PC-9 (cell line): ENCODE measurements at regions not wholly inside any gene's neighbourhood (a gene's known extent, or its start where the extent isn't known, plus 50 kb on each side); places are given as distances from the start of the nearest gene placed in this dataset.

Source experiments
- BruUV-seq: library from RNA; stranded (reverse); fragments of 400-500 nt; replicated peaks from 2 replicates; lab custom pipeline; 2021; lab: Mats Ljungman, UMichigan
- CTCF ChIA-PET: fragments of 300-600 bp; sonication (Branson Sonifier 250); formaldehyde crosslinking; loops from one replicate; lab custom pipeline; 2022; ENCODE audit warnings: antibody characterized with exemption; lab: Charles Lee
- POLR2A ChIA-PET: fragments of 300-600 bp; sonication (Branson Sonifier 250); formaldehyde crosslinking; loops from one replicate; lab custom pipeline; 2022; ENCODE audit warnings: antibody characterized with exemption; ENCODE audit not compliant: unreplicated experiment; lab: Charles Lee
- DNase-seq, 2 experiments: peaks; one replicate each; pipeline versions ENCODE4 v3.0.0 to v3.0.0-alpha.2; 2015 to 2022; ENCODE audit warnings: mixed read lengths in 1 of 2
- H2AFZ ChIP-seq: fragments of 200-600 bp; sonication (generic); 2 replicates; pipeline ENCODE4 v1.8.1; 2017; ENCODE audit warnings: antibody characterized with exemption
- H3F3A ChIP-seq: fragments of 200-600 bp; sonication (generic); 2 replicates; pipeline ENCODE4 v1.8.1; 2017; ENCODE audit warnings: antibody characterized with exemption, mild to moderate bottlenecking, low read depth; ENCODE audit not compliant: insufficient read depth
- H3K27ac ChIP-seq: fragments of 200-600 bp; sonication (generic); 2 replicates; pipeline ENCODE4 v1.6.1; 2016; ENCODE audit warnings: mixed run types
- H3K27me3 ChIP-seq: fragments of 200-600 bp; sonication (generic); 2 replicates; pipeline ENCODE4 v1.6.1; 2016; ENCODE audit warnings: low read depth, mixed run types; ENCODE audit not compliant: insufficient read depth
- H3K36me3 ChIP-seq: fragments of 200-600 bp; sonication (generic); 2 replicates; pipeline ENCODE4 v1.6.1; 2016; ENCODE audit warnings: low read depth, mixed run types
- H3K4me1 ChIP-seq: fragments of 200-600 bp; sonication (generic); replicated peaks from 2 replicates; pipeline ENCODE4 v1.6.1; 2016; ENCODE audit warnings: mixed run types; ENCODE audit not compliant: insufficient read depth
- H3K4me2 ChIP-seq: fragments of 200-600 bp; sonication (generic); 2 replicates; pipeline ENCODE4 v1.6.1; 2017; ENCODE audit warnings: mixed run types
- H3K4me3 ChIP-seq: fragments of 200-600 bp; sonication (generic); 2 replicates; pipeline ENCODE4 v1.6.1; 2016; ENCODE audit warnings: mixed run types
- H3K79me2 ChIP-seq: fragments of 200-600 bp; sonication (generic); 2 replicates; pipeline ENCODE4 v1.6.1; 2017; ENCODE audit warnings: low read depth, mixed run types
- H3K9me2 ChIP-seq: fragments of 200-600 bp; sonication (generic); 2 replicates; pipeline ENCODE4 v1.8.1; 2017; ENCODE audit warnings: mild to moderate bottlenecking; ENCODE audit not compliant: insufficient read depth
- H3K9me3 ChIP-seq: fragments of 200-600 bp; sonication (generic); 2 replicates; pipeline ENCODE4 v1.8.1; 2016; ENCODE audit warnings: low read depth; ENCODE audit not compliant: insufficient read depth
- H4K20me1 ChIP-seq: fragments of 200-600 bp; sonication (generic); 2 replicates; pipeline ENCODE4 v1.8.1; 2017; ENCODE audit not compliant: insufficient read depth
- EZH2 ChIP-seq: fragments of 200-600 bp; sonication (generic); IDR thresholded peaks from 2 replicates; pipeline ENCODE4 v1.8.0; 2017; ENCODE audit warnings: antibody characterized with exemption, low read depth
- intact Hi-C: fragments of 100-400 bp; cut with micrococcal nuclease; formaldehyde crosslinking; loops from one replicate; pipeline ENCODE4 v1.10.0; 2022; ENCODE audit not compliant: unreplicated experiment
- TF ChIP-seq, protein P1 (sequence below): fragments of 200-600 bp; sonication (generic); conservative IDR thresholded peaks from 2 replicates; pipeline ENCODE4 v1.6.1; 2017; ENCODE audit warnings: mixed run types, antibody characterized with exemption, mild to moderate bottlenecking, moderate library complexity

DNA sequence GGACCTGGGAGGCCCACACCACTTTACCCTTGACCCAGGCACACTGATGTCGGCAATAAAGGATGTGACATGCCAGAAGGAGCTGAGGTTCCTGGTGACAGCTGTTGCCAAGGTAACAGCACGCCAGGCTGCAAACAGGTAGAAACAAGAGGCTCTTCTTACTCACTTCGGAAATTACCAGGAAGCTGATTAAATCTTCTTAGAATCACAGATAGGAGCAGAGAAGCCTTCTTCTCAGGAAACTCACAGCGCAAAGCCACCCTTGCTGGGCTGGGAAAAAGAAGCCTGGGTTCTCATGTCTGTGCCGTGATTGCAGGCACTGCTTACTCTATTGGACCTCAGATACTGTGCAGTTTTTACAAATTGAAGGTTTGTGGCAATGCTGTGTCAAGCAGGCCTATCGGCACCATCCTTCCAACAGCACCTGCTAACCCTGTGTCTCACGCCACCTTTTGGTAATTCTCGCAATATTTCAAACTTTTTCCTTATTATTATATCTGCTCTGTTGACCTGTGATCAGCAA is 61.0 kb upstream of the TAF1B start:
- Histone ChIP-seq H3K9me3 (no peaks in the 10 kb centered on the region), H3K27ac (peak overlapping the region; percentile 83), H3K27me3 (no peaks in the 10 kb centered on the region), H3K79me2 (no peaks in the 10 kb centered on the region), H3K4me2 (peak overlapping the region; percentile 74), H3K9me2 (no peaks in the 10 kb centered on the region), H3K36me3 (no peaks in the 10 kb centered on the region), H3F3A (peaks cover 20% of the 10 kb centered on the region), H2AFZ (peak overlapping the region; percentile 54), H3K4me3 (peak overlapping the region; percentile 39; the same call in 1 of the 2 replicates), H3K4me1 (peaks cover 23% of the 10 kb centered on the region), H4K20me1 (no peaks in the 10 kb centered on the region)
- CTCF ChIA-PET, result interaction anchor here (0.6 to 0.9 kb wide), 2 partner anchors 203 to 315 kb away, joined by 3 read pairs; no protein-coding TSS in a partner anchor
- intact Hi-C loops, result loop anchor here (1.0 kb wide), 1 partner anchor 17 kb away; no protein-coding TSS in a partner anchor
- peak; percentile 57 to 94 for DNase-seq
- TF ChIP-seq, protein P1, sequence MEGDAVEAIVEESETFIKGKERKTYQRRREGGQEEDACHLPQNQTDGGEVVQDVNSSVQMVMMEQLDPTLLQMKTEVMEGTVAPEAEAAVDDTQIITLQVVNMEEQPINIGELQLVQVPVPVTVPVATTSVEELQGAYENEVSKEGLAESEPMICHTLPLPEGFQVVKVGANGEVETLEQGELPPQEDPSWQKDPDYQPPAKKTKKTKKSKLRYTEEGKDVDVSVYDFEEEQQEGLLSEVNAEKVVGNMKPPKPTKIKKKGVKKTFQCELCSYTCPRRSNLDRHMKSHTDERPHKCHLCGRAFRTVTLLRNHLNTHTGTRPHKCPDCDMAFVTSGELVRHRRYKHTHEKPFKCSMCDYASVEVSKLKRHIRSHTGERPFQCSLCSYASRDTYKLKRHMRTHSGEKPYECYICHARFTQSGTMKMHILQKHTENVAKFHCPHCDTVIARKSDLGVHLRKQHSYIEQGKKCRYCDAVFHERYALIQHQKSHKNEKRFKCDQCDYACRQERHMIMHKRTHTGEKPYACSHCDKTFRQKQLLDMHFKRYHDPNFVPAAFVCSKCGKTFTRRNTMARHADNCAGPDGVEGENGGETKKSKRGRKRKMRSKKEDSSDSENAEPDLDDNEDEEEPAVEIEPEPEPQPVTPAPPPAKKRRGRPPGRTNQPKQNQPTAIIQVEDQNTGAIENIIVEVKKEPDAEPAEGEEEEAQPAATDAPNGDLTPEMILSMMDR, result no peak; the same call in 1 of the 2 replicates
- no peak for TF ChIP-seq EZH2
- BruUV-seq, result no TSS peak
- POLR2A ChIA-PET, result interaction anchor here (0.5 kb wide), 1 partner anchor 228 kb away, joined by 3 read pairs; no protein-coding TSS in a partner anchor

GRCh38 chr2:9789371-9789770 is 53.9 kb upstream of the TAF1B start:
- Histone ChIP-seq H3K4me1 (no peaks in the 10 kb centered on the region), H3K36me3 (no peaks in the 10 kb centered on the region), H3K27ac (no peak overlapping the region), H3F3A (no peaks in the 10 kb centered on the region), H2AFZ (no peak overlapping the region), H3K4me3 (no peak overlapping the region), H4K20me1 (no peaks in the 10 kb centered on the region), H3K4me2 (no peak overlapping the region), H3K9me2 (no peaks in the 10 kb centered on the region), H3K79me2 (no peaks in the 10 kb centered on the region), H3K27me3 (no peaks in the 10 kb centered on the region), H3K9me3 (peaks cover 13% of the 10 kb centered on the region; the same call in 1 of the 2 replicates)
- TF ChIP-seq EZH2, result no peak
- TF ChIP-seq, protein P1, result no peak
- intact Hi-C loops, result no loop called here
- BruUV-seq, result no TSS peak
- no peak for DNase-seq
- ChIA-PET CTCF (no interaction called here), POLR2A (no interaction called here)

GRCh38 chr2:9790702-9791225 is 52.5 kb upstream of the TAF1B start:
- H2AFZ ChIP-seq, result no peak overlapping the region
- TF ChIP-seq EZH2, result no peak
- TF ChIP-seq, protein P1, result no peak
- no TSS peak for BruUV-seq
- H4K20me1 ChIP-seq, result no peaks in the 10 kb centered on the region
- no peak overlapping the region for H3K27ac ChIP-seq
- H3K4me3 ChIP-seq, result no peak overlapping the region
- intact Hi-C loops, result loop anchor here (10.0 kb wide), 1 partner anchor 644 kb away; no protein-coding TSS in a partner anchor
- H3K4me1 ChIP-seq, result no peaks in the 10 kb centered on the region
- no peaks in the 10 kb centered on the region for H3F3A ChIP-seq
- peaks cover 13% of the 10 kb centered on the region; the same call in 1 of the 2 replicates for H3K9me3 ChIP-seq
- no peaks in the 10 kb centered on the region for H3K9me2 ChIP-seq
- POLR2A ChIA-PET, result interaction anchor here (0.6 kb wide), 1 partner anchor 209 kb away, joined by 9 read pairs; no protein-coding TSS in a partner anchor
- no peaks in the 10 kb centered on the region for H3K36me3 ChIP-seq
- no peak overlapping the region for H3K4me2 ChIP-seq
- CTCF ChIA-PET, result no interaction called here
- no peaks in the 10 kb centered on the region for H3K79me2 ChIP-seq
- no peak for DNase-seq
- H3K27me3 ChIP-seq, result no peaks in the 10 kb centered on the region
